Eye (tissue), 1 donor: ENCODE measurements at regions not wholly inside any gene's neighbourhood (a gene's known extent, or its start where the extent isn't known, plus 50 kb on each side); places are given as distances from the start of the nearest gene placed in this dataset.
A peak's percentile ranks its signal among the peaks of the same experiment; 100 is the strongest.
"Not testable (repeated sequence)": the region's sequence is repeated elsewhere in the genome, so short reads cannot be mapped to it uniquely, and the experiment has no call there.

ENCODE experiments used
- DNase-seq: peaks from one replicate; pipeline ENCODE4 v3.0.0-alpha.2; 2015

- DNase-seq, result no peak
These were observed 951.3 kb downstream of the SLITRK5 start for GRCh38 chr13:88622362-88622973.

GRCh38 chr13:88623150-88623549 is 952.0 kb downstream of the SLITRK5 start:
- DNase-seq, result no peak

GRCh38 chr13:88627071-88627470 is 955.9 kb downstream of the SLITRK5 start:
- DNase-seq, result no peak

DNA sequence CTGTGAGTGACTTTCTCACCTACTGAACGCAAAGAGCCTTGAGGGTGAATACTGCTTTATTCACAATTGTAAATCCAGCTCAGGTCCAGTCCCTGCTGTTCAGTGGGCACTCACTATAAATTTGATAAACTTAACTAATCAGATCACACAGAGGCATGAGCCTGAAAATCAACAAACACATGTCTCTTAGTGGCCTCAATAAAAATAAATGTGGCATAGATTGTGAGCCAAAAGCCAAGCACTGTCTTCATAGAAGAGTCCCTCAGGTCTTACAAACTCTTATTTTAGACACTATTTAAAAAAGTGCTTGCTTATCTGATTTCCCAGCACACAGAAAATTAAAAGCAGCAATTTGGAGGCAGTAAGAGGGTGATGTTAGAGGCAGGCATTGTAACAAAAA is 957.7 kb downstream of the SLITRK5 start:
- DNase-seq, result no peak

DNA sequence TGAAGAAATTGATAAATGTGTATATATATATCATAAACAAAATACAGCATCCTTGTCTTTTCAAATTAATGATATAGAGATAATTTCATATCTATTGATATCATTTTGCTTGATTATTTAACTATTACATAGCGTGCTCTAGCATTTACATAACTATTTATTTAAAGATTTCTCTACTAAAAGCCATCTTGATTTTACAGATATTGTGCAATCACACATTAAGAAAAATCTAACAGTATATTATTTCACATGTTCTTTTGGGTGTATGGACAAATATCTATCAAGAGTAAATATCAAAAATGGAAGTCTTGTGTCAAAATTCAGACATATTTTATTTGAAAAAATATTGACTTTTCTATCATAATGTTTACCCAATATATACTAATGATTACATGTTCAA is 966.8 kb downstream of the SLITRK5 start:
- no peak for DNase-seq

- DNase-seq, result no peak
These were observed 972.1 kb downstream of the SLITRK5 start for GRCh38 chr13:88643233-88643632.

GRCh38 chr13:88648598-88649373 is 977.6 kb downstream of the SLITRK5 start:
- DNase-seq, result no peak

GRCh38 chr13:88649855-88650254 is 978.7 kb downstream of the SLITRK5 start:
- DNase-seq, result no peak

DNA sequence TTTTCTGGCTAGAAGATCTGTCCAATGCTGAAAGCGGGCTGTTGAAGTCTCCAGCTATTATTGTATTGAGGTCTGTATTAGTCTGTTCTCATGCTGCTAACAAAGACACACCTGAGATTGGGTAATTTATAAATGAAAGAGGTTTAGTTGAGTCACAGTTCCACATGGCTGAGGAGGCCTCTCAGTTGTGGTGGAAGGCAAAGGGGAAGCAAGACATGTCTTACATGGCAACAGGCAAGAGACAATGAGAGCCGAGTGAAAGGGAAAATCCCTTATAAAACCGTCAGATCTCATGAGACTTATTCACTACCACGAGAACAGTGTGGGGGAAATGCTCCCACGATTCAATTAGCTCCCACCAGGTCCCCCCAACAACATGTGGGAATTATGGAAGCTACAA is 980.4 kb downstream of the SLITRK5 start:
- DNase-seq, result no peak

- no peak for DNase-seq
These were observed 985.6 kb downstream of the SLITRK5 start for GRCh38 chr13:88656751-88657150.

- DNase-seq, result no peak
These were observed 999.3 kb downstream of the SLITRK5 start for GRCh38 chr13:88670509-88670908.

DNA sequence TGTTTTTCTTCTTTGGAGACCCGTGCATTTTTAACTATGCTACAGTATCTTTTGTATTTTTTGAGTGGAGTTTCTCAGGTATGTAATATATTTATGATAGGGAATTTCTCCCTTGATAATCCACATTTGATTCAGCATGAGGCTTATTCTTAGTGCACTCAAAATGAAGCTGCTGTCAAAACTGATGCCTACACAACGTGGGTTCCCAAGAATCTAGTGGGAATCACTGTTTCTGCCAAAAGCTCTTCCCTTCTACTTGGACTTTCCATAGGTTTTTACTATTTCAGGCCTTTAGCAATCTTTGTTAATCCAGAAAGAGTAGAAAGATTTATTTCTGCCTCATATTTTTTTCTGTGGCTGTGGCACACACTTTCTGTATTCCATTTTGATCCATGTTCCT is 1003.7 kb downstream of the SLITRK5 start:
- no peak for DNase-seq

GRCh38 chr13:88675347-88675996 is 1004.3 kb downstream of the SLITRK5 start:
- no peak for DNase-seq

- DNase-seq, result no peak
These were observed 1004.8 kb downstream of the SLITRK5 start for GRCh38 chr13:88676016-88676415.

GRCh38 chr13:88685459-88685858 is 1014.3 kb downstream of the SLITRK5 start:
- DNase-seq, result no peak

DNA sequence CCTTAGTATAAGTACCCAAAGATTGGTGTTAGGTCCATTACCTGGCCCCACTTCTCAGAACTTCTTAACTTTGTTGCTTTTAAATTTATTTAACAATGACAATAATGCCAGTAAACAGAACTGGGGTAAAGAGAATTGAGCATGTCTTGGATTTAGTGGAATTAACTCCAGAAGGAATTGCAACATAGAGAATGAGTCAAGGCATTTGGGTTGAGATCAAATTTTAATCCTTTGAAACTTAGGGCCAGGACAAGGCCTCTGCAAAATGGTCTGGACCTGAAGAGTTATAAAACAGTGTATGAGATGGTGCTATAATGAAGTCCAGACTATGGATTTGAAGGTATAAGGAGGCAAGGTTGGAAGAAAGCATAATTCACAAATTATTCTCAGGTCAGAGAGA is 1030.4 kb downstream of the SLITRK5 start:
- DNase-seq, result no peak

- DNase-seq, result peak; percentile 3
These were observed 1033.6 kb downstream of the SLITRK5 start for GRCh38 chr13:88704600-88705275.

- DNase-seq, result no peak
These were observed 1036.5 kb downstream of the SLITRK5 start for GRCh38 chr13:88707646-88708045.

DNA sequence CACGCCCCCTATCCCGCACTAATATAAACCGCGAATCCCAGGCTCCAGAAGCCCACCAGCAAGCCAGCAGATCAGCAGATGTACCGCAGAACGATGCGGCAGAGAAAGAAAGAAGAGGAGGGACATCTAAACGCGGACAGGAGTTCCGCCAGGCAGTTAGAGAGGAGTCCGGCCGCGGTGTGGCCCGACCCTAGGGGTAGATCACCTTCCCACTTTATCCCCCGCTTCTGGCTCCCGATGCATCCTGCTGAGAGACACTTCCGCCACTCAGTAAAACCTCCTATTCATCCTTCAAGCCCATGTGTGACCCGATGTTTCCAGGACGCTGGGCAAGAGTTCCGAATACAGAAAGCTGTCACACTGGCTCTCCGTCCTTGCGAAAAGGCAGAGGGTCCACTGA is 1046.8 kb downstream of the SLITRK5 start:
- no peak for DNase-seq

DNA sequence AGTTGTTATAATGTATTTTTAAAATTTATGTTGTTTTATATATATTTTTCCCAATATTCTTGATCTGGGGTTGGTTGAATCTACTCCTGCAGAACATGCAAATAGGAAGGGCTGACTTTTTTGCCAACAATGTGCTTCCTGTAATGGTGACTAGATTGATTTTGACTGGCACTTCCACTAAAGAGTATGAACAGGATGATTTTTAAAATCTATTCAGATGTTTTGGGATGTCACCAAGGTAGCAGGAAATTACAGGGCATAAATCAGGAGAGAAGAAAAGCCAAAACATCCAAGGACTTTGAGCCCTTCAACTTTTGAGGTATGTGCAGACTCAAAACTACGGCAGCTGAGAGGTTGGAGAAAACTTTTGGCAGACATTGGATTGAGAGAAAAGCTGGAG is 1047.6 kb downstream of the SLITRK5 start:
- no peak for DNase-seq

DNA sequence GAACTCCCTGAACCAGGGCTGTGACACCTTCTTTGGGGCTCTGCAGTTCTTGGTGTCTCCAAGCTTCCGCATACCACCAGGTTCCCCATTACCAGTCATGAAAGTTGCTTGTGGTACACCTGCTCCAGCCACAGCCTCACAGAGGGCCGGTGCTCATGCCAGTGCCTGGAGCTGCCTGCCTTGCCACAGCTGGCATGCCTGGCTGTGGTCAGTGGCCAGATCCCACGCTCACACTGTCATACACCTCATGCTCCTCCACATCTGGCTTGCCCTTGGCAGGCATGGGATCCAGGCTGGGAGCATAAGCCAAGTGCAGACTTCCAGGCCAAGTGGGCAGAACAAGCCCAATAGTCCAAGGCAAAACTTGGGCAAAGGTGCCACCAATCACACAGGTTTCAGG is 1054.9 kb downstream of the SLITRK5 start:
- DNase-seq, result no peak

- not testable (repeated sequence) for DNase-seq
These were observed 1056.1 kb downstream of the SLITRK5 start for GRCh38 chr13:88727236-88727635.

- DNase-seq, result no peak
These were observed 1058.4 kb downstream of the SLITRK5 start for GRCh38 chr13:88729605-88730004.

DNA sequence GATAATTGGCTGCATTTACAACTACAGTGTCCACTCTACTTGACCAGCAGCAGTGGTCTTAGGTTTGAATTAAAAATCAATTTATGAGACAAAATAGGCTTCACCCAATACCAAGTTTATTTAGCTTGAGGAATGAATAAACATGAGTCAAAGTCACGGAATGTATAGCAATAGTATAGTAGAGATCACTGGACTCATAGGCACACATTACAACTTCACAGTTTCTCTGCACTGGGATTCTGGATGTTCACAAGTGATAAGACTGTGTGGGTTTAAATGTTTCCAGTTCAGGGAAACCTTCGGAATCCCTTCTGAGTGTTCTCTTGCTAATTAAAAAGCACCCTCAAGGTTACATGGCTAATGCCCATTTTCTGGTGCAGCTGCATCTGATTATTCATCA is 1064.9 kb downstream of the SLITRK5 start:
- DNase-seq, result no peak
